GM18511 (cell line): ENCODE measurements at regions not wholly inside any gene's neighbourhood (a gene's known extent, or its start where the extent isn't known, plus 50 kb on each side); places are given as distances from the start of the nearest gene placed in this dataset.

Experiments
- ATAC-seq: cut with Tn5 transposase; IDR thresholded peaks from one replicate; pipeline ENCODE4 v1.9.1; 2021; ENCODE audit warnings: mild to moderate bottlenecking, moderate library complexity; ENCODE audit not compliant: unreplicated experiment

GRCh38 chr3:64464955-64465354, 222.8 kb downstream of the ADAMTS9 start:
- no peak for ATAC-seq

- ATAC-seq = no peak
Observed at GRCh38 chr3:64463981-64464380, 223.8 kb downstream of the ADAMTS9 start.

GRCh38 chr3:64462203-64462602, 225.6 kb downstream of the ADAMTS9 start:
- no peak for ATAC-seq

- ATAC-seq = no peak
Observed at GRCh38 chr3:64460877-64461276, 226.9 kb downstream of the ADAMTS9 start.

GRCh38 chr3:64460141-64460730, 227.6 kb downstream of the ADAMTS9 start:
- no peak for ATAC-seq

GRCh38 chr3:64459711-64460110, 228.1 kb downstream of the ADAMTS9 start:
- no peak for ATAC-seq

GRCh38 chr3:64457811-64458210, 230.0 kb downstream of the ADAMTS9 start:
- no peak for ATAC-seq

GRCh38 chr3:64456674-64457073, 231.1 kb downstream of the ADAMTS9 start:
- ATAC-seq = no peak

- no peak for ATAC-seq
Observed at GRCh38 chr3:64455351-64455750, 230.1 kb upstream of the PRICKLE2 start.

GRCh38 chr3:64454768-64455167, 229.5 kb upstream of the PRICKLE2 start:
- no peak for ATAC-seq

- ATAC-seq = no peak
Observed at GRCh38 chr3:64454179-64454578, 228.9 kb upstream of the PRICKLE2 start.

- ATAC-seq = no peak
Observed at GRCh38 chr3:64451283-64452012, 226.2 kb upstream of the PRICKLE2 start.

- ATAC-seq = no peak
Observed at GRCh38 chr3:64450396-64450956, 225.2 kb upstream of the PRICKLE2 start.

- ATAC-seq = no peak
Observed at GRCh38 chr3:64449026-64449425, 223.8 kb upstream of the PRICKLE2 start.

GRCh38 chr3:64445944-64446300, 220.7 kb upstream of the PRICKLE2 start:
- no peak for ATAC-seq

GRCh38 chr3:64445109-64445943, 220.1 kb upstream of the PRICKLE2 start:
- no peak for ATAC-seq

- no peak for ATAC-seq
Observed at GRCh38 chr3:64444490-64445108, 219.3 kb upstream of the PRICKLE2 start.

- no peak for ATAC-seq
Observed at GRCh38 chr3:64443546-64444381, 218.5 kb upstream of the PRICKLE2 start.

- no peak for ATAC-seq
Observed at GRCh38 chr3:64441861-64442260, 216.6 kb upstream of the PRICKLE2 start.

- ATAC-seq = no peak
Observed at GRCh38 chr3:64440498-64440897, 215.2 kb upstream of the PRICKLE2 start.
